ENCODE measurements at regions not wholly inside any gene's neighbourhood (a gene's known extent, or its start where the extent isn't known, plus 50 kb on each side); places are given as distances from the start of the nearest gene placed in this dataset.

- no peaks in the 10 kb centered on the region for H3K9me3 ChIP-seq (replicated peaks; ENCODE audit: insufficient read depth, low read length)
- DNase-seq = no peak
Measured at GRCh38 chr15:62983956-62984355, 58.6 kb upstream of the TPM1 start.

GRCh38 chr15:62985768-62986167, 56.8 kb upstream of the TPM1 start:
- Histone ChIP-seq H3F3A (ENCODE audit: insufficient read depth, low read length) (no peaks in the 10 kb centered on the region), H3K27me3 (replicated peaks; ENCODE audit: insufficient read depth, low read length) (no peaks in the 10 kb centered on the region), H3K36me3 (replicated peaks; ENCODE audit: insufficient read depth, low read length) (no peaks in the 10 kb centered on the region), H3K9ac (ENCODE audit: low read length) (no peak overlapping the region), H2AFZ (ENCODE audit: low read length) (no peak overlapping the region), H3K9me2 (replicated peaks; ENCODE audit: insufficient read depth, low read length) (no peaks in the 10 kb centered on the region), H3K4me3 (ENCODE audit: low read length) (no peak overlapping the region), H3K27ac (ENCODE audit: low read length) (no peak overlapping the region), H4K20me1 (ENCODE audit: insufficient read depth, low read length) (no peaks in the 10 kb centered on the region), H3K9me3 (replicated peaks; ENCODE audit: insufficient read depth, low read length) (no peaks in the 10 kb centered on the region), H3K4me1 (ENCODE audit: low read length) (no peaks in the 10 kb centered on the region), H3K4me2 (ENCODE audit: low read depth, low read length) (no peak overlapping the region), H3K79me2 (ENCODE audit: low read length) (no peaks in the 10 kb centered on the region)
- TF ChIP-seq EZH2 (optimal IDR thresholded peaks at IDR 0.05; ENCODE audit: low read depth, low read length) (no peak), EZH2phosphoT487 (IDR thresholded peaks at IDR 0.05; ENCODE audit: low read length) (no peak)
- TF ChIP-seq, protein P1, sequence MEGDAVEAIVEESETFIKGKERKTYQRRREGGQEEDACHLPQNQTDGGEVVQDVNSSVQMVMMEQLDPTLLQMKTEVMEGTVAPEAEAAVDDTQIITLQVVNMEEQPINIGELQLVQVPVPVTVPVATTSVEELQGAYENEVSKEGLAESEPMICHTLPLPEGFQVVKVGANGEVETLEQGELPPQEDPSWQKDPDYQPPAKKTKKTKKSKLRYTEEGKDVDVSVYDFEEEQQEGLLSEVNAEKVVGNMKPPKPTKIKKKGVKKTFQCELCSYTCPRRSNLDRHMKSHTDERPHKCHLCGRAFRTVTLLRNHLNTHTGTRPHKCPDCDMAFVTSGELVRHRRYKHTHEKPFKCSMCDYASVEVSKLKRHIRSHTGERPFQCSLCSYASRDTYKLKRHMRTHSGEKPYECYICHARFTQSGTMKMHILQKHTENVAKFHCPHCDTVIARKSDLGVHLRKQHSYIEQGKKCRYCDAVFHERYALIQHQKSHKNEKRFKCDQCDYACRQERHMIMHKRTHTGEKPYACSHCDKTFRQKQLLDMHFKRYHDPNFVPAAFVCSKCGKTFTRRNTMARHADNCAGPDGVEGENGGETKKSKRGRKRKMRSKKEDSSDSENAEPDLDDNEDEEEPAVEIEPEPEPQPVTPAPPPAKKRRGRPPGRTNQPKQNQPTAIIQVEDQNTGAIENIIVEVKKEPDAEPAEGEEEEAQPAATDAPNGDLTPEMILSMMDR (IDR thresholded peaks at IDR 0.05; ENCODE audit: low read length) = no peak
- DNase-seq = no peak

More at GRCh38 chr15:62983956-62984355, 58.6 kb upstream of the TPM1 start:
- Histone ChIP-seq H3K4me3 (ENCODE audit: low read length) (no peak overlapping the region), H3K27me3 (replicated peaks; ENCODE audit: insufficient read depth, low read length) (no peaks in the 10 kb centered on the region), H2AFZ (ENCODE audit: low read length) (no peak overlapping the region), H3K4me1 (ENCODE audit: low read length) (no peaks in the 10 kb centered on the region), H3F3A (ENCODE audit: insufficient read depth, low read length) (no peaks in the 10 kb centered on the region), H3K79me2 (ENCODE audit: low read length) (no peaks in the 10 kb centered on the region), H4K20me1 (ENCODE audit: insufficient read depth, low read length) (no peaks in the 10 kb centered on the region), H3K9me2 (replicated peaks; ENCODE audit: insufficient read depth, low read length) (no peaks in the 10 kb centered on the region), H3K4me2 (ENCODE audit: low read depth, low read length) (no peak overlapping the region), H3K36me3 (replicated peaks; ENCODE audit: insufficient read depth, low read length) (no peaks in the 10 kb centered on the region), H3K9ac (ENCODE audit: low read length) (no peak overlapping the region), H3K27ac (ENCODE audit: low read length) (no peak overlapping the region)
- no peak for TF ChIP-seq EZH2phosphoT487 (IDR thresholded peaks at IDR 0.05; ENCODE audit: low read length)
- TF ChIP-seq, protein P1 (IDR thresholded peaks at IDR 0.05; ENCODE audit: low read length) = no peak
- TF ChIP-seq EZH2 (optimal IDR thresholded peaks at IDR 0.05; ENCODE audit: low read depth, low read length) = no peak

DNA sequence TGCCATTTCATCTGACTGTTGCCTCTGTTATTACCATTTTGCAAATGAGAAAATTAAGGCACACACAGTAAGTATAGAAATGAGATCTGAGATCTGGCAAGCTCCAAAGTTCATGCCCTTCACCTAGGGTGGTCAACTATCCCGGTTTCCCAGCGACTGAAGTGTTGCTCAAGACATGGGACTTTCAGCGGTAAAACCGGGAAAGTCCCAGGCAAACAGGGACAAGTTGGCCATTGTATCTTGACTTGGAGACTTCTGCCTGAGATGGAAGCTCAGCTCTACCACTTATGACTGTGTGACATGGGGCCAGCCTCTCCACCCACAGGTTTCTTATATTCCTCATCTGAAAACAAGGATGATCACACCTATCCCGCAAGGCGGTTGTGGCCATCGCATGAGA, 55.6 kb upstream of the TPM1 start:
- Histone ChIP-seq H3K4me1 (ENCODE audit: low read length) (no peaks in the 10 kb centered on the region), H3K4me3 (ENCODE audit: low read length) (no peak overlapping the region), H3K36me3 (replicated peaks; ENCODE audit: insufficient read depth, low read length) (no peaks in the 10 kb centered on the region), H4K20me1 (ENCODE audit: insufficient read depth, low read length) (no peaks in the 10 kb centered on the region), H3K79me2 (ENCODE audit: low read length) (no peaks in the 10 kb centered on the region), H3K9ac (ENCODE audit: low read length) (no peak overlapping the region), H3K9me2 (replicated peaks; ENCODE audit: insufficient read depth, low read length) (no peaks in the 10 kb centered on the region), H3K27ac (ENCODE audit: low read length) (no peak overlapping the region), H3K9me3 (replicated peaks; ENCODE audit: insufficient read depth, low read length) (no peaks in the 10 kb centered on the region), H2AFZ (ENCODE audit: low read length) (no peak overlapping the region), H3F3A (ENCODE audit: insufficient read depth, low read length) (no peaks in the 10 kb centered on the region), H3K4me2 (ENCODE audit: low read depth, low read length) (no peak overlapping the region), H3K27me3 (replicated peaks; ENCODE audit: insufficient read depth, low read length) (no peaks in the 10 kb centered on the region)
- no peak for DNase-seq
- TF ChIP-seq, protein P1 (IDR thresholded peaks at IDR 0.05; ENCODE audit: low read length) = no peak
- TF ChIP-seq EZH2 (optimal IDR thresholded peaks at IDR 0.05; ENCODE audit: low read depth, low read length) (no peak), EZH2phosphoT487 (IDR thresholded peaks at IDR 0.05; ENCODE audit: low read length) (no peak)

All from MM.1S (cell line).